ENCODE measurements at regions not wholly inside any gene's neighbourhood (a gene's known extent, or its start where the extent isn't known, plus 50 kb on each side); places are given as distances from the start of the nearest gene placed in this dataset.

DNA sequence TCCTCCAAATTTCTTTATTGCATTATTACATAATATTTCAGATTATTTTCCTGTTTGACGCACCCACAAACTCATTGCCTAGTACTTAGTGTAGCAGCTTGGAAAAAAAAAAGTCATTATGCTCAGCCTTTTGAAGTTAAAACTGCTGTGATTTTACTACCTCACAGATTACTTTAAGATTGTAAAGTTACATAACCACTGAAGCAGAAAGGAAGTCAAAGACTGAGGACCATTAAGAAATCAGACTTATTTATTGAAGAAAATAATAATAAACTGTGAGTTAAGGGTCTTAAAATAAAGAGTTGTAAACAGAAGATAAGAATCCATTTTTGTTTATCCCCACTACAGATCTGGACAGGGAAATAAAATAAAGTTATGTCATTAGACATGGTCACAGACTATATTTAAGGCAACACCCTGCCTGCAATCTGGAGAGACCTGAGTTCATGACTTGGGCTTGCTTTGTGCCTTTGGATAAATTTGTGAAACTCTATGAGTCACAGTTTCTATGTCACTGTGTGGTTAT, 212.1 kb upstream of the ROBO2 start:
- DNase-seq: no peak
- Histone ChIP-seq H3K4me3 (no peak overlapping the region), H3K9me3 (no peaks in the 10 kb centered on the region), H3K27ac (no peak overlapping the region), H3K27me3 (no peaks in the 10 kb centered on the region), H3K4me1 (peaks cover 0 to 16% (median 0%) of the 10 kb centered on the region in 4 donors), H3K36me3 (no peaks in the 10 kb centered on the region)
- intact Hi-C loops (cut with DNase I; ENCODE audit: low total_unique reads): no loop called here
- in situ Hi-C loops (cut with MboI; ENCODE audit: low pct_ligation_motif_present in 1 of 4, low pct_unique_long_range_greater_than_20kb in 1 of 4, low sequenced_read_pairs in 3 of 4): no loop called here
- 16 to 33% methylated on average over 1 of the region's 1 CpG for WGBS, 2 donors (ENCODE audit: low coverage in 1 of 2)
- no peak for TF ChIP-seq POLR2AphosphoS5 (IDR thresholded peaks at IDR 0.05)
- TF ChIP-seq EP300 (IDR thresholded peaks at IDR 0.05; ENCODE audit: low read depth): no peak
- TF ChIP-seq POLR2A (IDR thresholded peaks at IDR 0.05): no peak
- TF ChIP-seq, protein P1, sequence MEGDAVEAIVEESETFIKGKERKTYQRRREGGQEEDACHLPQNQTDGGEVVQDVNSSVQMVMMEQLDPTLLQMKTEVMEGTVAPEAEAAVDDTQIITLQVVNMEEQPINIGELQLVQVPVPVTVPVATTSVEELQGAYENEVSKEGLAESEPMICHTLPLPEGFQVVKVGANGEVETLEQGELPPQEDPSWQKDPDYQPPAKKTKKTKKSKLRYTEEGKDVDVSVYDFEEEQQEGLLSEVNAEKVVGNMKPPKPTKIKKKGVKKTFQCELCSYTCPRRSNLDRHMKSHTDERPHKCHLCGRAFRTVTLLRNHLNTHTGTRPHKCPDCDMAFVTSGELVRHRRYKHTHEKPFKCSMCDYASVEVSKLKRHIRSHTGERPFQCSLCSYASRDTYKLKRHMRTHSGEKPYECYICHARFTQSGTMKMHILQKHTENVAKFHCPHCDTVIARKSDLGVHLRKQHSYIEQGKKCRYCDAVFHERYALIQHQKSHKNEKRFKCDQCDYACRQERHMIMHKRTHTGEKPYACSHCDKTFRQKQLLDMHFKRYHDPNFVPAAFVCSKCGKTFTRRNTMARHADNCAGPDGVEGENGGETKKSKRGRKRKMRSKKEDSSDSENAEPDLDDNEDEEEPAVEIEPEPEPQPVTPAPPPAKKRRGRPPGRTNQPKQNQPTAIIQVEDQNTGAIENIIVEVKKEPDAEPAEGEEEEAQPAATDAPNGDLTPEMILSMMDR (IDR thresholded peaks at IDR 0.05): no peak

DNA sequence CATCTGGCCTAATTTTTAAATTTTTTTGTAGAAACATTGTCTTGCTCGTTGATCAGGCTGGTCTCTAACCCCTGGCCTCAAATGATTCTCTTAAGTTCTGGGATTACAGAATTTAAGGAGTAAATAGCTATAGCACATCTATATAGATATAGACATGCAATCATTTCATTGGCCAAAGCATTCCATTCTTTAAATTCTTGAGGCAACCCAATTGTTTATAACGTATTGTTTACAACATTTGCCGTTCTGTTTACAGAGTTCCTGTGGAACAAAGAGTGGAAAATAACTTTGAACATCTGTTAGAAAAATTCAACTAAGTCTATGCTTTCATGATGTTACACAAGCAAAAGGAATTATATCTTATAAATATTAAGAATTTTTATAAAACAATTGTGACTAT, 205.2 kb upstream of the ROBO2 start:
- in situ Hi-C loops (cut with MboI; ENCODE audit: low pct_ligation_motif_present in 1 of 4, low pct_unique_long_range_greater_than_20kb in 1 of 4, low sequenced_read_pairs in 3 of 4): no loop called here
- WGBS, 2 donors (ENCODE audit: low coverage in 1 of 2): 53 to 68% methylated on average over 2 to 3 of the region's 3 CpGs
- H3K4me3 ChIP-seq: no peak overlapping the region
- DNase-seq: no peak
- intact Hi-C loops (cut with DNase I; ENCODE audit: low total_unique reads): no loop called here
- H3K9me3 ChIP-seq: no peaks in the 10 kb centered on the region
- no peaks in the 10 kb centered on the region for H3K27me3 ChIP-seq
- H3K36me3 ChIP-seq: no peaks in the 10 kb centered on the region
- no peak overlapping the region for H3K27ac ChIP-seq
- no peak for TF ChIP-seq POLR2A (IDR thresholded peaks at IDR 0.05)
- TF ChIP-seq, protein P1 (IDR thresholded peaks at IDR 0.05): no peak
- TF ChIP-seq EP300 (IDR thresholded peaks at IDR 0.05; ENCODE audit: low read depth): no peak
- no peak for TF ChIP-seq POLR2AphosphoS5 (IDR thresholded peaks at IDR 0.05)
- no peaks in the 10 kb centered on the region for H3K4me1 ChIP-seq

DNA sequence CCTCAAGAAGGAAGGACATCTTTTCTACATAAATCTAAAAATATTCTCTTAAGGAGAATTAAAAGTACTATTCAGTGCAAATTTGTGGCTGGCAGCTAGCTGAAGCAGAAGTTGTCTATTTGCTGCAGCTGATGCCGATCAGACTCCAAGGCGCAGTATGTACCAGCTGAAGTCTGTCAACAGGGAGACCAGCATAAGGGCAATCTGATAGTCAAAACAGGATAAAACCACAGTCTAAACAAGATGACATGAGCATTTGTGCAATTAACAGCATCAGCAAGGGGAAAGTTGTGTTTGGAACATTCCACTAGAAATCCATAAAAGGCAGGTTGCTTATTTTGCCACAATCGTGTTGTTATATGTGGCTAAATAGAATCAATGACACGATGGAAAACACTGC, 198.2 kb upstream of the ROBO2 start:
- Histone ChIP-seq H3K4me1 (no peaks in the 10 kb centered on the region), H3K9me3 (no peaks in the 10 kb centered on the region), H3K27me3 (no peaks in the 10 kb centered on the region), H3K4me3 (no peak overlapping the region), H3K36me3 (no peaks in the 10 kb centered on the region), H3K27ac (no peak overlapping the region)
- in situ Hi-C loops (cut with MboI; ENCODE audit: low pct_ligation_motif_present in 1 of 4, low pct_unique_long_range_greater_than_20kb in 1 of 4, low sequenced_read_pairs in 3 of 4): no loop called here
- intact Hi-C loops (cut with DNase I; ENCODE audit: low total_unique reads): no loop called here
- no peak for DNase-seq
- 55 to 73% methylated on average over 4 of the region's 4 CpGs for WGBS, 2 donors (ENCODE audit: low coverage in 1 of 2)
- TF ChIP-seq POLR2AphosphoS5 (IDR thresholded peaks at IDR 0.05) (no peak), EP300 (IDR thresholded peaks at IDR 0.05; ENCODE audit: low read depth) (no peak), POLR2A (IDR thresholded peaks at IDR 0.05) (no peak)
- TF ChIP-seq, protein P1 (IDR thresholded peaks at IDR 0.05): no peak

DNA sequence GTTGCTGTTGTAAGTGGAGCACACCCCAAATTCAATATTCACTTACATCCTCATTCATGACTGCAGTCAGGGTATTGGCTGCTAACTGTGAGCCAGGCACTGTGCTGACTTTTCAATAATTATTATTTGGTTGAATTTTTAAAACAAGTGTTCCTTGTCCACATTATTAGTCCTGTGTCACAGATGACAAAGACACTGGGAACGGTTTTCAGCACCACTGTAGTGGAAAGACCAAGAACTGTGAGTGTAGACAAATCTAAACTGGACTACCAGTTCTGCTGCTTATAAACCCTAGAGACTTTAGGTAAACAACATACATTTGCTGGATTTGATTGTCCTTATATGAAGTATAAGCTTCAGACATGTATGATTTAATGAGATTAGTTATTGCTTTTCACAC, 197.7 kb upstream of the ROBO2 start:
- no peak overlapping the region for H3K4me3 ChIP-seq
- in situ Hi-C loops (cut with MboI; ENCODE audit: low pct_ligation_motif_present in 1 of 4, low pct_unique_long_range_greater_than_20kb in 1 of 4, low sequenced_read_pairs in 3 of 4): no loop called here
- no peaks in the 10 kb centered on the region for H3K9me3 ChIP-seq
- no peaks in the 10 kb centered on the region for H3K36me3 ChIP-seq
- intact Hi-C loops (cut with DNase I; ENCODE audit: low total_unique reads): no loop called here
- H3K4me1 ChIP-seq: no peaks in the 10 kb centered on the region
- no peak overlapping the region for H3K27ac ChIP-seq
- H3K27me3 ChIP-seq: no peaks in the 10 kb centered on the region
- TF ChIP-seq POLR2A (IDR thresholded peaks at IDR 0.05) (no peak), POLR2AphosphoS5 (IDR thresholded peaks at IDR 0.05) (no peak), EP300 (IDR thresholded peaks at IDR 0.05; ENCODE audit: low read depth) (no peak)
- TF ChIP-seq, protein P1 (IDR thresholded peaks at IDR 0.05): no peak
- DNase-seq: no peak
- WGBS, 2 donors (ENCODE audit: low coverage in 1 of 2): 0 to 59% methylated on average over 1 of the region's 1 CpG

Data from transverse colon (tissue), 4 donors.